Right lobe of liver (tissue), 6 donors: ENCODE measurements at regions not wholly inside any gene's neighbourhood (a gene's known extent, or its start where the extent isn't known, plus 50 kb on each side); places are given as distances from the start of the nearest gene placed in this dataset.
A peak's percentile ranks its signal among the peaks of the same experiment; 100 is the strongest.

ENCODE experiments used
- ATAC-seq, 4 donors: fragments of 200-7000 bp; cut with Tn5 transposase; one replicate each; pipeline ENCODE4 v1.9.1; 2020; ENCODE audit warnings: mild to moderate bottlenecking in 4 of 4, moderate library complexity in 4 of 4
- DNase-seq, 3 donors: peaks; one replicate each; pipeline ENCODE4 v3.0.0-alpha.2; 2020
- H3K27ac ChIP-seq, 3 donors: fragments of 200-600 bp; one replicate each; pipeline ENCODE4 v1.8.0; 2022
- H3K27me3 ChIP-seq, 2 donors: fragments of 200-600 bp; one replicate each; pipeline ENCODE4 v1.8.0; 2022
- H3K36me3 ChIP-seq, 4 donors: fragments of 200-600 bp; sonication (generic) in 1 of 4; one replicate each; pipeline versions ENCODE4 v1.5.1 to v1.8.0; 2017 to 2022; ENCODE audit warnings: control low read depth in 1 of 4
- H3K4me1 ChIP-seq, 4 donors: fragments of 200-600 bp; sonication (generic) in 1 of 4; one replicate each; pipeline versions ENCODE4 v1.5.1 to v1.8.0; 2017 to 2022; ENCODE audit warnings: control low read depth in 1 of 4
- H3K4me3 ChIP-seq, 3 donors: fragments of 200-600 bp; one replicate each; pipeline ENCODE4 v1.8.0; 2022
- H3K9me3 ChIP-seq, 4 donors: fragments of 200-600 bp; sonication (generic) in 1 of 4; one replicate each; pipeline versions ENCODE4 v1.5.1 to v1.8.0; 2017 to 2022; ENCODE audit warnings: control low read depth in 1 of 4
- CTCF ChIP-seq, 4 donors: fragments of 200-600 bp in 3 of 4; fragments of 450-650 bp in 1 of 4; IDR thresholded peaks; one replicate each; pipeline versions ENCODE4 v1.5.1 to v1.8.0; 2016 to 2022; ENCODE audit warnings: antibody characterized with exemption in 4 of 4, mild to moderate bottlenecking in 2 of 4
- POLR2A ChIP-seq: fragments of 450-650 bp; IDR thresholded peaks from one replicate; pipeline ENCODE4 v1.6.1; 2017; ENCODE audit warnings: antibody characterized with exemption, mild to moderate bottlenecking
- WGBS: methylation state at CpG from one replicate; pipeline ENCODE4 v1.1.6; 2018; ENCODE audit warnings: low coverage, low lambda C conversion rate; ENCODE audit not compliant: insufficient coverage; ENCODE audit errors: missing lambda C conversion rate; 5-methylcytosine and 5-hydroxymethylcytosine counted together
- intact Hi-C, 2 donors: fragments of 100-400 bp; cut with DNase I; formaldehyde crosslinking; loops; one replicate each; pipeline versions ENCODE4 v1.11.2 to v1.14.1; 2022
- donor health status: DM: no; HTN: yes; CAD: no.
- donor health status: DM: no; HTN: no; CAD: no.
- donor health status: DM: no; HTN: no; CAD: no.
- donor health status: DM: no; HTN: yes; CAD: no.
- donor health status: DM: no; HTN: yes; CAD: no.

- no peak for TF ChIP-seq CTCF (IDR thresholded peaks at IDR 0.05)
- no peak for TF ChIP-seq POLR2A
- Histone ChIP-seq H3K27ac (no peak overlapping the region), H3K9me3 (no peaks in the 10 kb centered on the region), H3K27me3 (no peaks in the 10 kb centered on the region), H3K36me3 (no peaks in the 10 kb centered on the region), H3K4me3 (no peak overlapping the region), H3K4me1 (no peaks in the 10 kb centered on the region)
- no peak for ATAC-seq
- WGBS = 86% methylated on average over 3 of the region's 6 CpGs
- intact Hi-C loops = no loop called here
- DNase-seq = no peak
Observed at GRCh38 chr6:15061908-15062515, 183.9 kb upstream of the JARID2 start.

GRCh38 chr6:15062516-15063252 is 183.2 kb upstream of the JARID2 start:
- no peak for ATAC-seq
- DNase-seq = no peak
- 74% methylated on average over 8 of the region's 8 CpGs for WGBS
- Histone ChIP-seq H3K36me3 (no peaks in the 10 kb centered on the region), H3K27ac (no peak overlapping the region), H3K4me3 (no peak overlapping the region), H3K4me1 (no peaks in the 10 kb centered on the region), H3K27me3 (no peaks in the 10 kb centered on the region), H3K9me3 (no peaks in the 10 kb centered on the region)
- intact Hi-C loops = no loop called here
- TF ChIP-seq POLR2A = no peak
- TF ChIP-seq CTCF (IDR thresholded peaks at IDR 0.05) = no peak

GRCh38 chr6:15063253-15063853 is 182.5 kb upstream of the JARID2 start:
- H3K4me1 ChIP-seq = no peaks in the 10 kb centered on the region
- no peaks in the 10 kb centered on the region for H3K27me3 ChIP-seq
- 72% methylated on average over 5 of the region's 7 CpGs for WGBS
- H3K27ac ChIP-seq = no peak overlapping the region
- no peaks in the 10 kb centered on the region for H3K36me3 ChIP-seq
- no peak overlapping the region for H3K4me3 ChIP-seq
- ATAC-seq (peak; percentile 27 to 57 (median 40)), DNase-seq (peak in 2 of 3 donors; percentile 43 to 57)
- no peak for TF ChIP-seq CTCF (IDR thresholded peaks at IDR 0.05)
- no peak for TF ChIP-seq POLR2A
- no peaks in the 10 kb centered on the region for H3K9me3 ChIP-seq
- intact Hi-C loops = no loop called here

- Histone ChIP-seq H3K9me3 (no peaks in the 10 kb centered on the region), H3K27me3 (no peaks in the 10 kb centered on the region), H3K36me3 (no peaks in the 10 kb centered on the region), H3K27ac (no peak overlapping the region), H3K4me3 (no peak overlapping the region), H3K4me1 (no peaks in the 10 kb centered on the region)
- 88% methylated on average over 4 of the region's 4 CpGs for WGBS
- TF ChIP-seq POLR2A (no peak), CTCF (IDR thresholded peaks at IDR 0.05) (no peak)
- DNase-seq (no peak), ATAC-seq (no peak)
- intact Hi-C loops = no loop called here
Observed at GRCh38 chr6:15065261-15065989, 180.4 kb upstream of the JARID2 start.
